BLaER1 (cell line): ENCODE measurements at regions not wholly inside any gene's neighbourhood (a gene's known extent, or its start where the extent isn't known, plus 50 kb on each side); places are given as distances from the start of the nearest gene placed in this dataset.

Source experiments
- H3K27ac ChIP-seq: shearing (Covaris generic); formaldehyde crosslinking; 2 replicates; pipeline ENCODE4 v1.8.1; 2022
- H3K27me3 ChIP-seq: shearing (Covaris generic); formaldehyde crosslinking; 2 replicates; pipeline ENCODE4 v1.8.1; 2022
- H3K36me3 ChIP-seq: shearing (Covaris generic); formaldehyde crosslinking; 2 replicates; pipeline ENCODE4 v1.8.1; 2022
- H3K4me1 ChIP-seq: shearing (Covaris generic); formaldehyde crosslinking; 2 replicates; pipeline ENCODE4 v1.8.1; 2022
- H3K4me2 ChIP-seq: shearing (Covaris generic); formaldehyde crosslinking; 2 replicates; pipeline ENCODE4 v1.8.1; 2022
- H3K4me3 ChIP-seq: shearing (Covaris generic); formaldehyde crosslinking; 2 replicates; pipeline ENCODE4 v1.8.1; 2022
- H3K9ac ChIP-seq: shearing (Covaris generic); formaldehyde crosslinking; 2 replicates; pipeline ENCODE4 v1.8.1; 2022
- H3K9me3 ChIP-seq: shearing (Covaris generic); formaldehyde crosslinking; 2 replicates; pipeline ENCODE4 v1.8.1; 2022
- H4K20me1 ChIP-seq: shearing (Covaris generic); formaldehyde crosslinking; 2 replicates; pipeline ENCODE4 v1.8.1; 2022
- Cebpa-rat ChIP-seq: shearing (Covaris generic); IDR thresholded peaks from 2 replicates; pipeline ENCODE4 v1.8.1; 2022

DNA sequence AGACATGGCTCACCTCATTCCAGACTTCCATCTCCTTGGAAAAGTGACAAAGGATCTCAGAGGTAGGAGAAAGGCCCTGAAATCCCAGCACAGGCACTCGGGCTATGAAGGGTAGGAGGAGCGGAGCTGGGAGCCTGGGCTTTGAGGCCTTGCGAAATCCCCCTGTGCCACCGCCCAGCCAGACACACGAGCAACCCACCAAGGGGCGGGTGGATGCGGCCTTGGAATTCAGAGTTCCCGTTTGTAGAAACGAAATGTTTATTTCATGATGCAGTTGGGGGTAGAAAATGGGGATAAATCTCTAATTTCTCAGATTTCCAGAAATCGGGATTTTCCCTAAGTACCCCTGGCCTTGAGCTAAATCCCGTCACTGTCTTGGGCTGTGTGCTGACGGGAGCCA, 177.1 kb upstream of the HDAC4 start:
- H3K9ac ChIP-seq: no peak overlapping the region
- H3K36me3 ChIP-seq: no peaks in the 10 kb centered on the region
- no peaks in the 10 kb centered on the region for H3K9me3 ChIP-seq
- H4K20me1 ChIP-seq: no peaks in the 10 kb centered on the region
- peak; percentile 13; the same call in 1 of the 2 replicates for TF ChIP-seq Cebpa-rat
- no peak overlapping the region for H3K4me3 ChIP-seq
- H3K27me3 ChIP-seq: no peaks in the 10 kb centered on the region
- peaks cover 46% of the 10 kb centered on the region for H3K4me1 ChIP-seq
- H3K27ac ChIP-seq: no peak overlapping the region
- peak overlapping the region; percentile 64; the same call in 1 of the 2 replicates for H3K4me2 ChIP-seq

DNA sequence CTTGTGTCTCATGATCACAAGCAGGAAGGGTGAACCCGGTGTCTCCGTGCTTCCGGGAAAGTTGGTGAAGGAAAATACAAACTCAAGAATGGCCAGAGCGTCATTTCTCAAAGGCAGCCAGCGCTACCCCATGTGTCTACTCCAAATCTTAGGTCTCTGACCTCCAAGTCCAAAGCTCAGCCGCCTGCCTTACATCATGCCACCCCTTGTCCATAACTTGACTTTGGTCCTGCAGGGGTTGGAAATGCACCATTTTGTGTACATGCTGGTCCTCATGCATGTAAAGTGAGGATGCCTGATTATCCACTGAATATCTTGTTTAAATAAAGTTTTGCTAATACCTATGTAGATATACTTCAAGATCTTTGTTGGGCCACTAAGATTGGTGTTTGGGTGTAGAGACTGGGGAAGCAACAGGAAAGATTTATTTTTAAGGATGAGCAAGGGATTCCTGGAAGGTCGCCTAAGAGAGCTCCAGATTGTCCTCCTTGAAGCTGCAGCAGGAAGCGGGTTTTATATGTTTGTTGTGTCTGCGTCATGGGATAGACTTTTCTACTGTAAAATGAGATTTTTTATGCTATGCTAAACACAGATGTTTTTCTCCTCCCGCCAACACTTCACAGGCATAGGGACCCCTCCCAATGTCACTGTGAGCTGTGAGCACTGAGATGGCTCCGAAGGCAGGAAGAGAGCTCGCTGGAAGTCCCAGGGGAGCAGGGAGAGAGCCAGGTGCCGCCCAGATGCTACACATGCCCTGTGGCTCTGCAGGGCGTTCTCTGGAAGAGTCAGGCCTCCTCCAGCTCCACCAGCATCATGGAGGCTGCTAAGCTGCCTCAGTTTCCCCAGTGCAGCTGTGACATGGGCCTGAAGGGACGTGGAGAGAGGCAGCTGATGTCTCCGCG, 176.2 kb upstream of the HDAC4 start:
- TF ChIP-seq Cebpa-rat: no peak
- no peaks in the 10 kb centered on the region for H3K36me3 ChIP-seq
- H3K4me3 ChIP-seq: no peak overlapping the region
- peak overlapping the region; percentile 64 for H3K4me2 ChIP-seq
- peaks cover 46% of the 10 kb centered on the region for H3K4me1 ChIP-seq
- no peaks in the 10 kb centered on the region for H3K9me3 ChIP-seq
- no peaks in the 10 kb centered on the region for H3K27me3 ChIP-seq
- no peaks in the 10 kb centered on the region for H4K20me1 ChIP-seq
- no peak overlapping the region for H3K27ac ChIP-seq
- H3K9ac ChIP-seq: no peak overlapping the region

DNA sequence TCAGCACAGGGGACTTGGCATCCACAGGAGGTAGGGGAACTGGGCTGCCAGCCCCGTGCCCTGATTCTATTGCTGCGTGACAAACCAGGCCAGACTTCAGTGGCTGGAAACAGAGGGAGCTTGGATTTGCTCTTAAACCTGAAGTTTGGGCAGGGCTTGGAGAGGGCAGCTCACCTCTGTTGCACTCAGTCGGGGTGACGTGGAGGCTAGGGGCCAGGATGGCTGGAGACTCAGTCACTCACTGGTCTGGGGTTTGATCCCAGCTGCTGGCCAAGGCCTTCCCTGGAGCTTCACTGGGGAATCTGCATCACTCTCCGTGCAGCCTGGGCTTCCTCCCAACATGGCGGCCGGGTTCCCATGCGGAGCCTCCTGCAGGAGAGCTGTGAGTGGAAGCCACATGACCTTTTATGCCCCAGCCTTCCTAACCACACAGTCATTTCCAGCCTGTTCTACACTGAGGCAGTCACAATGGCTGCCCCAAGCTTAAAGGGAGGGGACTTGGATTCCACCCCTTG, 175.2 kb upstream of the HDAC4 start:
- H3K4me2 ChIP-seq: no peak overlapping the region
- no peaks in the 10 kb centered on the region for H4K20me1 ChIP-seq
- H3K27me3 ChIP-seq: no peaks in the 10 kb centered on the region
- H3K4me3 ChIP-seq: no peak overlapping the region
- no peak overlapping the region for H3K9ac ChIP-seq
- no peak overlapping the region for H3K27ac ChIP-seq
- no peaks in the 10 kb centered on the region for H3K9me3 ChIP-seq
- H3K36me3 ChIP-seq: no peaks in the 10 kb centered on the region
- TF ChIP-seq Cebpa-rat: no peak
- peaks cover 46% of the 10 kb centered on the region for H3K4me1 ChIP-seq

DNA sequence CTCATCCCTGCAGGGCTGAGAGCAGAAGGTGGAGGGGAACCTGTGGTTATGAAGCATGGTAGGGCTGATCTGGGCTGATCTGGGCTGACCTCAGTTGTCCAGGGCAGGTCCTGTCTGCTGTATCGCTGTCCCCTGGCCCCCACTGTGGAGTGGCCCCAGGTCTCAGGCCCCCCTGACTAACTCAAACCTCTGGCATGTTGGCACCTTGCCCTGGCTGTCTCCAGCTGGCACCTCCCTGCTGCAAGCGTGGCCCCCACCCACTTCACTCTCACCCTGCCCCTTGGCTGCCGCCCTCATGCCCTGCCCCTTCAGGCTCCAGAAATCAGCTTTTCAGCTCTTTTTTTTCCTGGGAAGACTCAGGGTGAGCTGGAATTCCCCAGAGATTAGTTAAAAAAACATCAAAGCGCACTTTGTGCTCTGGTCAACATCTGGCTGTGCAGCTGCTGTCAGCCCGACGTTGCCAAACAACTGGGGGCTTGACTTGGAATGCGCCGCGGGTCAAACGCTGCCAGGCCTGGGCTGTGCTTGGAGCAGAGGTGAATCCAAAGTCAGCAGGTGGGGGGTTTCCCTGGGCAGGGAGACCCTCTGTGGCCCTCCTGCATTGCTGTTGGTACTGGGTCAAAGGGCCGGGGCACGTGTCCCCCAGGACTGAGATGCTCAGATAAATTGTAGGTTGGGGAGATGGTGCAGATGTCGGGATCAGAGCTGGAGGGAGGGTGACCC, 173.8 kb upstream of the HDAC4 start:
- H3K9ac ChIP-seq: no peak overlapping the region
- no peak overlapping the region for H3K4me3 ChIP-seq

DNA sequence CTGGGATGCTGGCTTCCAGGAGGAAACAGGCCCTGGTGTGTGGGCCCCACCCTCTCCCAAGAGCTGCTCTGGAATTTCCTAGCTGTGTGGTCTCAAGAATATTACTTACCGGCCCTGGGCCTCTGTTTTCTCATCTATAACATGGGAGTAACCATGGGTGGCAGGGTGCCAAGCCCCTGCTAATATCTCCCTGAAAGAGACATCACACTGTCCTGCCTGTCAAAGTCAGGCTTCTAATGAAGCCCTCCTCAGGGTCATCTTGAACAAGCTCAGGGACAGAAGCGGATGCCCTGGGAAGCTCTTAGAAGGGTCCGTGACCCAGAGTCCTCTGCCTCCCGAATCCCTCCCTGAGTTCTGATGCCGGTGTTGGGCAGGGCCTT, 173.2 kb upstream of the HDAC4 start:
- no peak overlapping the region for H3K9ac ChIP-seq
- TF ChIP-seq Cebpa-rat: no peak
- H3K4me1 ChIP-seq: peaks cover 32% of the 10 kb centered on the region
- no peak overlapping the region for H3K27ac ChIP-seq
- no peaks in the 10 kb centered on the region for H3K36me3 ChIP-seq
- no peak overlapping the region for H3K4me2 ChIP-seq
- H3K9me3 ChIP-seq: no peaks in the 10 kb centered on the region
- H4K20me1 ChIP-seq: no peaks in the 10 kb centered on the region
- H3K4me3 ChIP-seq: no peak overlapping the region
- no peaks in the 10 kb centered on the region for H3K27me3 ChIP-seq

More for the DNA sequence above, 173.8 kb upstream of the HDAC4 start:
- Histone ChIP-seq H3K27ac (no peak overlapping the region), H3K4me1 (peaks cover 37% of the 10 kb centered on the region), H3K9me3 (no peaks in the 10 kb centered on the region), H3K4me2 (peak overlapping the region; percentile 28; the same call in 1 of the 2 replicates), H4K20me1 (no peaks in the 10 kb centered on the region), H3K36me3 (no peaks in the 10 kb centered on the region), H3K27me3 (no peaks in the 10 kb centered on the region)
- TF ChIP-seq Cebpa-rat: no peak

DNA sequence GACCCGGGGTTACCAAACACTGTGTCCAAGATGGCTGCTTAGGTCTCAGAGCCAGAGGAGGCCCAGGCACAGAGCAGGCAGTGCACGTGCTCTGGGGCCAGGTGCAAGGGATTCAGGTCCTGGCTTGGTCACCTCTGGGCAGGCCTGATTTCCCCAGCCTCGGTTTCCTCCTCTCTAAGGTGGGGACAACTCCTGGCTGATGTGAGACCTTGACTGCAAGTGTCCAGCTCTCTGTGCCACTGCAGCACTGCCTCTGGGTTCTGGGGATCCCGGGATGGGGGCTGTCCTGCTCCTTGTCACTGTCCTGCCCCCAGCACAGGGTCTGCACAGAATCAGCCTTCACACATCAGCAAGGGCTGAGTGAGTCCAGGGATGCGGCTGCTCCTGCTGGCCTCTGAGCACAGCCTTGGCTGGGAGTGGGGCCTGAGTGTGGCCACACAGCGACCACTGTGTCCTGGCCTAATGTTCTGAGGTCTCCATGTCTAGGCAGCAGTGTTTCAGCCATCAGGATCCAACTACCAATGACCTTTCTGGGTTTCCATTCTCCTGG, 170.2 kb upstream of the HDAC4 start:
- Histone ChIP-seq H3K27ac (no peak overlapping the region), H3K9ac (no peak overlapping the region), H3K4me2 (no peak overlapping the region), H3K4me1 (peaks cover 11% of the 10 kb centered on the region), H4K20me1 (no peaks in the 10 kb centered on the region), H3K27me3 (no peaks in the 10 kb centered on the region), H3K4me3 (no peak overlapping the region), H3K36me3 (no peaks in the 10 kb centered on the region), H3K9me3 (no peaks in the 10 kb centered on the region)
- TF ChIP-seq Cebpa-rat: no peak

DNA sequence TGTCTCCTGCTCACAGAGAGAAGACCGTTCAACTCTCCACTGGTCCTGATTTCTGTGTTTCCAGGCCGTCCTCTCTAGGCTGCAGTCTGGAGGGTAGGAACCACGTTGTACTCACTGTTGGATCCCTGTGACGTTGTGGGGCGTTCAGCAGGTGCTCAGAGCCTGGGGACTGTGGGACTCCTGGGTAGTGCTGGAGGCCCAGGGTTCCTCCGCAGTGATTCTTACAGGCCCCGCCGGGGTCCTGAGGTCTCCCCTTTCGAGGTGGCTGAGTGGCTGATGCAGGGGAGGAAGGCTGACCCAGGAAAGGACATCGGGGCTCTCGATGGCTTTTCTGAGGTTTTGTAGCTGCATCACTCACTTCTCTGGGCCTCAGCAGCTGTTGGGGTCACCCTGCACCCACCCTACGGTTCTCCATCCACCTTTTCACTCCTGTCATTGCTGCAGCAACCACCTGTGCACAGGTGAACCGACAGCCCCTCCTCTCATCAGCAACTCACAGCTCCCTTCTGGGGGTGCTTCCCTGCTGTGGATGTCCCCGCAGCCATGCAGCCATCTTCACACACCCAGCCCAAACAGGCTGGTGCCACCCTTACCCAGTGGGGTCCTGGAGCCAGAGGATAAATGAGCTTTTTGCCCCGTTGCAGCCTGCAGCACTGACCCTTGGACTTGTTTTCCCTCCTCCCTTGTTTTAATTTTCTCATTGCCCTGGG, 169.6 kb upstream of the HDAC4 start:
- Histone ChIP-seq H3K4me3 (no peak overlapping the region), H3K4me2 (no peak overlapping the region)

DNA sequence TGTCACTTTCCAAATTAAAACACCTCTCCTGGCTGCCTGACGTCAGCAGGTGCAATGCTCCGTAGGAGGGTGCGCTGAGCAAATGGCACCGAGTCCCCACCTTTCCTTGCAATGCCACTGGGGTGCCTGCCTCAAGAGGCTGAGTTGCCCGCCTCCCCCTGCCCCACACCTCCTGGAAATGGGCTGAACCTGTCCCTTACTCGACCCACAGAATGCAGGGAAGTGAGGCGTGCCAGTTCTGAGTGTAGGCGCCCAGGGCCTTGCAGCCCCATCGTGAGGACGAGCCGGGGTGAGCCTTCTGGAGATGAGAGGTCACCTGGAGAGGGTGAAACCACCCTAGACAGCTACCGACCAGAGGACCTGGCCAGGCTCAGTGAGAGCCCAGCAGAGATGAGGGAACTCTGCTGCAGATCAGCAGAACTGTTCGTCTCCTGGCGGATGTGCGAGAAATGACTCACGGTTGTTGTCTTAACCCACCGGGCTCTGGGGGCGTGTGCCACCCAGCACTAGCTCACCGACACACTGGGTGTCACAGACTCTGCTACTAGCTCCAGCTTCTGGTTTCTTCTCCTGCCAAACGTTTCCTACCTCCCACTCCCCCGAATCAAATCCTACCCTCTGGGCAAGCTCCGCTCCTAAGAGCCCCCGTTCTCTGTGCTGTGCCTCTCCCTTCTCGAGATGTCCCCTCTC, 168.7 kb upstream of the HDAC4 start:
- Histone ChIP-seq H3K4me2 (no peak overlapping the region), H3K27me3 (no peaks in the 10 kb centered on the region), H3K4me3 (no peak overlapping the region), H3K27ac (no peak overlapping the region), H3K9me3 (no peaks in the 10 kb centered on the region), H3K9ac (no peak overlapping the region), H3K36me3 (no peaks in the 10 kb centered on the region), H4K20me1 (no peaks in the 10 kb centered on the region), H3K4me1 (peaks cover 2% of the 10 kb centered on the region)
- TF ChIP-seq Cebpa-rat: no peak

More for the DNA sequence above, 169.6 kb upstream of the HDAC4 start:
- H3K4me1 ChIP-seq: peaks cover 10% of the 10 kb centered on the region
- no peak overlapping the region for H3K9ac ChIP-seq
- no peaks in the 10 kb centered on the region for H3K36me3 ChIP-seq
- H3K27ac ChIP-seq: no peak overlapping the region
- H3K27me3 ChIP-seq: no peaks in the 10 kb centered on the region
- H3K9me3 ChIP-seq: no peaks in the 10 kb centered on the region
- TF ChIP-seq Cebpa-rat: no peak
- H4K20me1 ChIP-seq: no peaks in the 10 kb centered on the region

DNA sequence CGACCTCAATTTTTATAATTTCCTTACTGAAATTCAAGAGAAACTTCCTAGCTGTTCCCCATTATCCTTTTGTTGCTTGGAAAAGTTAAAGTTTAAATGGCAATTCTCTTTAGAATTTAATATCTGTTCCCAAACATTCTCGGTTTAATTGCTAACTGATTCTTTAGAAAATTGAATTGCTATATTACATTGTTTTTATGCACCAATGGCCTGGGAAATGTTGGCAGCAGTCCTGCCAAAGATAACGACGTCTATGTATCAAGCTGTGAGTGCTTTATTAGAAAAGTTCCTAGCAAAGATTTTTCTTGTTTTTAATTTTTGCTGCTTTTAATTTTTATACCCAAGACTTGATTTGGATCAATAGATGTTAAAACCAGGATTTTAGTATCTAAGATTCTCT, 167.8 kb upstream of the HDAC4 start:
- Histone ChIP-seq H3K4me3 (no peak overlapping the region), H3K4me1 (no peaks in the 10 kb centered on the region), H3K9me3 (no peaks in the 10 kb centered on the region), H3K27ac (no peak overlapping the region), H3K27me3 (no peaks in the 10 kb centered on the region), H3K36me3 (no peaks in the 10 kb centered on the region), H3K9ac (no peak overlapping the region), H4K20me1 (no peaks in the 10 kb centered on the region), H3K4me2 (no peak overlapping the region)
- no peak for TF ChIP-seq Cebpa-rat
